ENCODE measurements at regions not wholly inside any gene's neighbourhood (a gene's known extent, or its start where the extent isn't known, plus 50 kb on each side); places are given as distances from the start of the nearest gene placed in this dataset.

GRCh38 chr5:2149195-2149539 lies 266.4 kb upstream of the IRX4 start:
- no peak overlapping the region for H3K4me3 ChIP-seq (ENCODE audit: low read length in 2 of 2)
- no peaks in the 10 kb centered on the region for H3K9me3 ChIP-seq (ENCODE audit: control insufficient read depth in 1 of 2, low read length in 2 of 2)
- POLR2A ChIA-PET (ENCODE audit: partially characterized antibody): no interaction called here
- no peak for DNase-seq
- no peaks in the 10 kb centered on the region for H3K4me1 Mint-ChIP-seq
- H3K27me3 ChIP-seq (ENCODE audit: insufficient read depth, low read length): no peaks in the 10 kb centered on the region
- peaks cover 2 to 12% of the 10 kb centered on the region in 2 donors for H3K27me3 Mint-ChIP-seq
- H3K27ac Mint-ChIP-seq: no peak overlapping the region
- intact Hi-C loops (cut with micrococcal nuclease): no loop called here
- no peaks in the 10 kb centered on the region for H3K36me3 ChIP-seq (ENCODE audit: insufficient read depth, low read length)
- no peaks in the 10 kb centered on the region for H3K36me3 Mint-ChIP-seq
- CTCF ChIA-PET (ENCODE audit: partially characterized antibody): no interaction called here
- H3K4me3 Mint-ChIP-seq: no peak overlapping the region
- H3K9me3 Mint-ChIP-seq: peaks cover 0 to 4% (median 0%) of the 10 kb centered on the region in 8 donors
- H3K4me1 ChIP-seq (ENCODE audit: insufficient read depth, low read length): no peaks in the 10 kb centered on the region
- H3K27ac ChIP-seq (ENCODE audit: low read depth, low read length): no peak overlapping the region

- H3K4me3 Mint-ChIP-seq: no peak overlapping the region
- DNase-seq: no peak
- H3K27ac ChIP-seq (ENCODE audit: low read depth, low read length): no peak overlapping the region
- H3K27ac Mint-ChIP-seq: no peak overlapping the region
- H3K36me3 ChIP-seq (ENCODE audit: insufficient read depth, low read length): no peaks in the 10 kb centered on the region
- H3K9me3 ChIP-seq (ENCODE audit: control insufficient read depth in 1 of 2, low read length in 2 of 2): no peaks in the 10 kb centered on the region
- CTCF ChIA-PET (ENCODE audit: partially characterized antibody): no interaction called here
- POLR2A ChIA-PET (ENCODE audit: partially characterized antibody): no interaction called here
- H3K4me1 ChIP-seq (ENCODE audit: insufficient read depth, low read length): no peaks in the 10 kb centered on the region
- H3K4me1 Mint-ChIP-seq: no peaks in the 10 kb centered on the region
- H3K27me3 ChIP-seq (ENCODE audit: insufficient read depth, low read length): no peaks in the 10 kb centered on the region
- H3K4me3 ChIP-seq (ENCODE audit: low read length in 2 of 2): no peak overlapping the region
- peaks cover 0 to 4% (median 0%) of the 10 kb centered on the region in 8 donors for H3K9me3 Mint-ChIP-seq
- peaks cover 2 to 8% of the 10 kb centered on the region in 2 donors for H3K27me3 Mint-ChIP-seq
- H3K36me3 Mint-ChIP-seq: no peaks in the 10 kb centered on the region
- intact Hi-C loops (cut with micrococcal nuclease): no loop called here
Measured at GRCh38 chr5:2148312-2149194, 265.8 kb upstream of the IRX4 start.

GRCh38 chr5:2147504-2148311 lies 265.0 kb upstream of the IRX4 start:
- Mint-ChIP-seq H3K36me3 (no peaks in the 10 kb centered on the region), H3K27ac (no peak overlapping the region), H3K4me3 (no peak overlapping the region), H3K27me3 (peaks cover 2 to 7% of the 10 kb centered on the region in 2 donors), H3K4me1 (no peaks in the 10 kb centered on the region), H3K9me3 (peaks cover 0 to 4% (median 0%) of the 10 kb centered on the region in 8 donors)
- Histone ChIP-seq H3K27ac (ENCODE audit: low read depth, low read length) (no peak overlapping the region), H3K27me3 (ENCODE audit: insufficient read depth, low read length) (no peaks in the 10 kb centered on the region), H3K4me1 (ENCODE audit: insufficient read depth, low read length) (no peaks in the 10 kb centered on the region), H3K9me3 (ENCODE audit: control insufficient read depth in 1 of 2, low read length in 2 of 2) (no peaks in the 10 kb centered on the region), H3K4me3 (ENCODE audit: low read length in 2 of 2) (no peak overlapping the region), H3K36me3 (ENCODE audit: insufficient read depth, low read length) (no peaks in the 10 kb centered on the region)
- DNase-seq: no peak
- ChIA-PET CTCF (ENCODE audit: partially characterized antibody) (no interaction called here), POLR2A (ENCODE audit: partially characterized antibody) (no interaction called here)
- intact Hi-C loops (cut with micrococcal nuclease): no loop called here

- Mint-ChIP-seq H3K36me3 (no peaks in the 10 kb centered on the region), H3K4me1 (no peaks in the 10 kb centered on the region), H3K9me3 (no peaks in the 10 kb centered on the region), H3K27me3 (peaks cover 0 to 9% of the 10 kb centered on the region in 2 donors), H3K4me3 (no peak overlapping the region), H3K27ac (no peak overlapping the region)
- Histone ChIP-seq H3K27me3 (ENCODE audit: insufficient read depth, low read length) (no peaks in the 10 kb centered on the region), H3K9me3 (ENCODE audit: control insufficient read depth in 1 of 2, low read length in 2 of 2) (no peaks in the 10 kb centered on the region), H3K4me1 (ENCODE audit: insufficient read depth, low read length) (no peaks in the 10 kb centered on the region), H3K36me3 (ENCODE audit: insufficient read depth, low read length) (no peaks in the 10 kb centered on the region), H3K27ac (ENCODE audit: low read depth, low read length) (no peak overlapping the region), H3K4me3 (ENCODE audit: low read length in 2 of 2) (no peak overlapping the region)
- CTCF ChIA-PET (ENCODE audit: partially characterized antibody): no interaction called here
- intact Hi-C loops (cut with micrococcal nuclease): no loop called here
- POLR2A ChIA-PET (ENCODE audit: partially characterized antibody): no interaction called here
- no peak for DNase-seq
Measured at GRCh38 chr5:2143646-2144353, 261.1 kb upstream of the IRX4 start.

DNA sequence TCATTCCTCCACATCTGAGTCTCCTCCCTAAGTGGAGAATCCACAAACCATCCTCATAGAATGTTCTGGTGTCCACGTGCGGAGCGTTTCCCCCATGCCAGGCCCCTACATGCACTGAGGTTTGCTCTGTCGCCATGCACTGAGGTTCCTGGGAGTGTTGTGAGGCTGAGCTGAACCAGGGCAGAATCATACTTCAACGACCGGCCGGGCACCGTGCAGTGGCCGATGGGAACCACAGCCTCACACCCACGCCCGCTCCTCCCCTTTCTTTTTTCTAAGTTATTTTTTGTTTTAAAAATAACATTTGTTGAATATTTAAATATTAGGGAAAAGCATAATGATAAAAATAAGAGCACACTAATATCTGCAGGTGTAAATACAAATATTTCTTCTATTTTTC lies 260.4 kb upstream of the IRX4 start:
- no peak for DNase-seq
- Histone ChIP-seq H3K9me3 (ENCODE audit: control insufficient read depth in 1 of 2, low read length in 2 of 2) (no peaks in the 10 kb centered on the region), H3K4me3 (ENCODE audit: low read length in 2 of 2) (no peak overlapping the region), H3K36me3 (ENCODE audit: insufficient read depth, low read length) (no peaks in the 10 kb centered on the region), H3K4me1 (ENCODE audit: insufficient read depth, low read length) (no peaks in the 10 kb centered on the region), H3K27ac (ENCODE audit: low read depth, low read length) (no peak overlapping the region), H3K27me3 (ENCODE audit: insufficient read depth, low read length) (no peaks in the 10 kb centered on the region)
- intact Hi-C loops (cut with micrococcal nuclease): no loop called here
- ChIA-PET CTCF (ENCODE audit: partially characterized antibody) (no interaction called here), POLR2A (ENCODE audit: partially characterized antibody) (no interaction called here)
- Mint-ChIP-seq H3K4me1 (no peaks in the 10 kb centered on the region), H3K27ac (no peak overlapping the region), H3K4me3 (no peak overlapping the region), H3K9me3 (no peaks in the 10 kb centered on the region), H3K36me3 (no peaks in the 10 kb centered on the region), H3K27me3 (peaks cover 0 to 9% of the 10 kb centered on the region in 2 donors)

- no peak overlapping the region for H3K27ac ChIP-seq (ENCODE audit: low read depth, low read length)
- H3K4me3 ChIP-seq (ENCODE audit: low read length in 2 of 2): no peak overlapping the region
- H3K9me3 Mint-ChIP-seq: no peaks in the 10 kb centered on the region
- CTCF ChIA-PET (ENCODE audit: partially characterized antibody): no interaction called here
- no peak for DNase-seq
- peaks cover 0 to 10% of the 10 kb centered on the region in 2 donors for H3K27me3 Mint-ChIP-seq
- H3K36me3 Mint-ChIP-seq: no peaks in the 10 kb centered on the region
- no peak overlapping the region for H3K27ac Mint-ChIP-seq
- no peaks in the 10 kb centered on the region for H3K27me3 ChIP-seq (ENCODE audit: insufficient read depth, low read length)
- intact Hi-C loops (cut with micrococcal nuclease): no loop called here
- no peaks in the 10 kb centered on the region for H3K36me3 ChIP-seq (ENCODE audit: insufficient read depth, low read length)
- POLR2A ChIA-PET (ENCODE audit: partially characterized antibody): no interaction called here
- H3K9me3 ChIP-seq (ENCODE audit: control insufficient read depth in 1 of 2, low read length in 2 of 2): no peaks in the 10 kb centered on the region
- no peak overlapping the region for H3K4me3 Mint-ChIP-seq
- H3K4me1 ChIP-seq (ENCODE audit: insufficient read depth, low read length): no peaks in the 10 kb centered on the region
- H3K4me1 Mint-ChIP-seq: no peaks in the 10 kb centered on the region
Measured at GRCh38 chr5:2142456-2142954, 259.8 kb upstream of the IRX4 start.

Data from CD4-positive, alpha-beta memory T cell (primary cell).